Muscle layer of colon (tissue), 2 donors: ENCODE measurements at regions not wholly inside any gene's neighbourhood (a gene's known extent, or its start where the extent isn't known, plus 50 kb on each side); places are given as distances from the start of the nearest gene placed in this dataset.

Experiments
- H3K27ac ChIP-seq: one replicate; pipeline ENCODE4 v1.7.0; 2013; ENCODE audit warnings: low read depth, mild to moderate bottlenecking, low read length, moderate library complexity
- H3K27me3 ChIP-seq, 2 donors: one replicate each; pipeline ENCODE4 v1.7.0; 2013; ENCODE audit warnings: low read length in 2 of 2, mild to moderate bottlenecking in 2 of 2; ENCODE audit not compliant: insufficient read depth in 2 of 2, control insufficient read depth in 1 of 2
- H3K36me3 ChIP-seq: one replicate; pipeline ENCODE4 v1.7.0; 2013; ENCODE audit warnings: mild to moderate bottlenecking, low read length; ENCODE audit not compliant: insufficient read depth
- H3K4me1 ChIP-seq: one replicate; pipeline ENCODE4 v1.7.0; 2013; ENCODE audit warnings: mild to moderate bottlenecking, low read length; ENCODE audit not compliant: insufficient read depth
- H3K4me3 ChIP-seq, 2 donors: one replicate each; pipeline ENCODE4 v1.7.0; 2013; ENCODE audit warnings: low read length in 2 of 2, low read depth in 1 of 2, mild to moderate bottlenecking in 1 of 2, moderate library complexity in 1 of 2
- H3K9ac ChIP-seq: one replicate; pipeline ENCODE4 v1.7.0; 2013; ENCODE audit warnings: low read length
- H3K9me3 ChIP-seq: one replicate; pipeline ENCODE4 v1.7.0; 2013; ENCODE audit warnings: mild to moderate bottlenecking, low read length
- donor health status: abdominal sarcoma.
- donor health status: Adenocarcinoma of cecum.

- H3K27me3 ChIP-seq, result no peaks in the 10 kb centered on the region
- H3K9ac ChIP-seq, result no peak overlapping the region
These were observed 162.2 kb upstream of the FAM3C start for GRCh38 chr7:121558288-121558687.

GRCh38 chr7:121557034-121557892 lies 161.2 kb upstream of the FAM3C start:
- Histone ChIP-seq H3K27me3 (no peaks in the 10 kb centered on the region), H3K9ac (no peak overlapping the region), H3K27ac (no peak overlapping the region), H3K4me1 (no peaks in the 10 kb centered on the region), H3K9me3 (no peaks in the 10 kb centered on the region), H3K4me3 (no peak overlapping the region), H3K36me3 (no peaks in the 10 kb centered on the region)

More at GRCh38 chr7:121558288-121558687, 162.2 kb upstream of the FAM3C start:
- Histone ChIP-seq H3K9me3 (no peaks in the 10 kb centered on the region), H3K4me1 (no peaks in the 10 kb centered on the region), H3K36me3 (no peaks in the 10 kb centered on the region), H3K4me3 (no peak overlapping the region), H3K27ac (no peak overlapping the region)

GRCh38 chr7:121555558-121555957 lies 159.4 kb upstream of the FAM3C start:
- Histone ChIP-seq H3K9ac (no peak overlapping the region), H3K27me3 (no peaks in the 10 kb centered on the region), H3K9me3 (no peaks in the 10 kb centered on the region), H3K27ac (no peak overlapping the region), H3K4me1 (no peaks in the 10 kb centered on the region), H3K4me3 (no peak overlapping the region), H3K36me3 (no peaks in the 10 kb centered on the region)

GRCh38 chr7:121547544-121548092 lies 151.5 kb upstream of the FAM3C start:
- H3K9ac ChIP-seq, result no peak overlapping the region
- H3K27ac ChIP-seq, result no peak overlapping the region
- H3K4me1 ChIP-seq, result no peaks in the 10 kb centered on the region
- no peaks in the 10 kb centered on the region for H3K27me3 ChIP-seq
- no peak overlapping the region for H3K4me3 ChIP-seq
- no peaks in the 10 kb centered on the region for H3K36me3 ChIP-seq
- no peaks in the 10 kb centered on the region for H3K9me3 ChIP-seq

GRCh38 chr7:121546632-121547543 lies 150.8 kb upstream of the FAM3C start:
- Histone ChIP-seq H3K4me1 (no peaks in the 10 kb centered on the region), H3K9me3 (no peaks in the 10 kb centered on the region), H3K27me3 (no peaks in the 10 kb centered on the region), H3K9ac (no peak overlapping the region), H3K36me3 (no peaks in the 10 kb centered on the region), H3K4me3 (no peak overlapping the region), H3K27ac (no peak overlapping the region)

- Histone ChIP-seq H3K4me1 (no peaks in the 10 kb centered on the region), H3K27ac (no peak overlapping the region), H3K9me3 (no peaks in the 10 kb centered on the region), H3K9ac (no peak overlapping the region), H3K4me3 (no peak overlapping the region), H3K36me3 (no peaks in the 10 kb centered on the region), H3K27me3 (no peaks in the 10 kb centered on the region)
These were observed 149.3 kb upstream of the FAM3C start for GRCh38 chr7:121545418-121545817.

- H3K9ac ChIP-seq, result no peak overlapping the region
- no peaks in the 10 kb centered on the region for H3K4me1 ChIP-seq
- no peaks in the 10 kb centered on the region for H3K36me3 ChIP-seq
- no peak overlapping the region for H3K4me3 ChIP-seq
- no peaks in the 10 kb centered on the region for H3K9me3 ChIP-seq
- no peak overlapping the region for H3K27ac ChIP-seq
- no peaks in the 10 kb centered on the region for H3K27me3 ChIP-seq
These were observed 148.6 kb upstream of the FAM3C start for GRCh38 chr7:121544726-121545125.

GRCh38 chr7:121544238-121544637 lies 148.1 kb upstream of the FAM3C start:
- no peak overlapping the region for H3K27ac ChIP-seq
- no peak overlapping the region for H3K4me3 ChIP-seq
- no peaks in the 10 kb centered on the region for H3K36me3 ChIP-seq
- no peaks in the 10 kb centered on the region for H3K27me3 ChIP-seq
- H3K4me1 ChIP-seq, result no peaks in the 10 kb centered on the region
- H3K9me3 ChIP-seq, result no peaks in the 10 kb centered on the region
- H3K9ac ChIP-seq, result no peak overlapping the region

GRCh38 chr7:121541457-121541856 lies 145.3 kb upstream of the FAM3C start:
- Histone ChIP-seq H3K4me1 (no peaks in the 10 kb centered on the region), H3K4me3 (no peak overlapping the region), H3K9me3 (no peaks in the 10 kb centered on the region), H3K36me3 (no peaks in the 10 kb centered on the region), H3K27me3 (no peaks in the 10 kb centered on the region), H3K9ac (no peak overlapping the region), H3K27ac (no peak overlapping the region)

GRCh38 chr7:121540138-121540537 lies 144.0 kb upstream of the FAM3C start:
- Histone ChIP-seq H3K9me3 (no peaks in the 10 kb centered on the region), H3K4me1 (no peaks in the 10 kb centered on the region), H3K36me3 (no peaks in the 10 kb centered on the region), H3K4me3 (no peak overlapping the region), H3K27me3 (no peaks in the 10 kb centered on the region), H3K9ac (no peak overlapping the region), H3K27ac (no peak overlapping the region)

GRCh38 chr7:121537031-121537430 lies 140.9 kb upstream of the FAM3C start:
- no peak overlapping the region for H3K9ac ChIP-seq
- H3K9me3 ChIP-seq, result no peaks in the 10 kb centered on the region
- no peaks in the 10 kb centered on the region for H3K4me1 ChIP-seq
- no peak overlapping the region for H3K4me3 ChIP-seq
- no peak overlapping the region for H3K27ac ChIP-seq
- H3K36me3 ChIP-seq, result no peaks in the 10 kb centered on the region
- H3K27me3 ChIP-seq, result no peaks in the 10 kb centered on the region
